ENCODE measurements at regions not wholly inside any gene's neighbourhood (a gene's known extent, or its start where the extent isn't known, plus 50 kb on each side); places are given as distances from the start of the nearest gene placed in this dataset.
"Not testable (repeated sequence)": the region's sequence is repeated elsewhere in the genome, so short reads cannot be mapped to it uniquely, and the experiment has no call there.

GRCh38 chr4:116303736-116304188 lies 781.6 kb downstream of the TRAM1L1 start:
- Histone ChIP-seq H3K27ac (ENCODE audit: low read depth, low read length) (no peak overlapping the region), H3K27me3 (ENCODE audit: insufficient read depth, low read length) (no peaks in the 10 kb centered on the region), H3K4me3 (ENCODE audit: low read depth, low read length) (no peak overlapping the region), H3K4me1 (ENCODE audit: control insufficient read depth, insufficient read depth, low read length, unreplicated experiment) (no peaks in the 10 kb centered on the region), H3K79me2 (ENCODE audit: control insufficient read depth, insufficient read depth, low read length, unreplicated experiment) (no peaks in the 10 kb centered on the region), H3K36me3 (ENCODE audit: insufficient read depth, low read length) (no peaks in the 10 kb centered on the region), H2AFZ (ENCODE audit: low read length, unreplicated experiment) (no peak overlapping the region)

- H3K4me1 ChIP-seq (ENCODE audit: control insufficient read depth, insufficient read depth, low read length, unreplicated experiment), result no peaks in the 10 kb centered on the region
- H3K4me3 ChIP-seq (ENCODE audit: low read depth, low read length), result no peak overlapping the region
- no peaks in the 10 kb centered on the region for H3K27me3 ChIP-seq (ENCODE audit: insufficient read depth, low read length)
- H3K36me3 ChIP-seq (ENCODE audit: insufficient read depth, low read length), result no peaks in the 10 kb centered on the region
- H2AFZ ChIP-seq (ENCODE audit: low read length, unreplicated experiment), result no peak overlapping the region
- H3K27ac ChIP-seq (ENCODE audit: low read depth, low read length), result no peak overlapping the region
- no peaks in the 10 kb centered on the region for H3K79me2 ChIP-seq (ENCODE audit: control insufficient read depth, insufficient read depth, low read length, unreplicated experiment)
Measured at GRCh38 chr4:116302990-116303735, 782.2 kb downstream of the TRAM1L1 start.

- Histone ChIP-seq H3K27ac (ENCODE audit: low read depth, low read length) (no peak overlapping the region), H3K4me1 (ENCODE audit: control insufficient read depth, insufficient read depth, low read length, unreplicated experiment) (no peaks in the 10 kb centered on the region), H3K36me3 (ENCODE audit: insufficient read depth, low read length) (no peaks in the 10 kb centered on the region), H3K79me2 (ENCODE audit: control insufficient read depth, insufficient read depth, low read length, unreplicated experiment) (no peaks in the 10 kb centered on the region), H2AFZ (ENCODE audit: low read length, unreplicated experiment) (no peak overlapping the region), H3K27me3 (ENCODE audit: insufficient read depth, low read length) (no peaks in the 10 kb centered on the region), H3K4me3 (ENCODE audit: low read depth, low read length) (no peak overlapping the region)
Measured at GRCh38 chr4:116275006-116275405, 810.4 kb downstream of the TRAM1L1 start.

DNA sequence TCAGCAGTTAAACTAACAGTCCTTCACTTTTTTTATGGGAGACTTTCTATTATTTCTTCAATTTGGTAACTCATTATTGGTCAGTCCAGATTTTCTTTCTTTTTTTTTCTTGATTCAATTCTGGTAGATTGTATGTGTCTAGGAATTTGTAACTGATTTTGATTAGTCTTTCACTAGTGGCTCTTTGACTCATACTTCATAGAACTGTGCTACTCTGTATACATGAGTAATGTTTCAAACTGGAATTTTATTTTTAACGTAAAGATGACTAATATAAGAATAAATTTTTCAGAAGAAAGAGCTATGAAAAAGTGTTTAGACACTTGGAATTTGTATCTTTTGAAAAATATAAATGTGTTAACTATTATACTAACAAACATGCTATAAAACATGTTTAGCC lies 813.0 kb downstream of the TRAM1L1 start:
- Histone ChIP-seq H3K4me1 (ENCODE audit: control insufficient read depth, insufficient read depth, low read length, unreplicated experiment) (no peaks in the 10 kb centered on the region), H2AFZ (ENCODE audit: low read length, unreplicated experiment) (no peak overlapping the region), H3K27me3 (ENCODE audit: insufficient read depth, low read length) (no peaks in the 10 kb centered on the region), H3K79me2 (ENCODE audit: control insufficient read depth, insufficient read depth, low read length, unreplicated experiment) (no peaks in the 10 kb centered on the region), H3K36me3 (ENCODE audit: insufficient read depth, low read length) (no peaks in the 10 kb centered on the region), H3K27ac (ENCODE audit: low read depth, low read length) (no peak overlapping the region), H3K4me3 (ENCODE audit: low read depth, low read length) (no peak overlapping the region)

DNA sequence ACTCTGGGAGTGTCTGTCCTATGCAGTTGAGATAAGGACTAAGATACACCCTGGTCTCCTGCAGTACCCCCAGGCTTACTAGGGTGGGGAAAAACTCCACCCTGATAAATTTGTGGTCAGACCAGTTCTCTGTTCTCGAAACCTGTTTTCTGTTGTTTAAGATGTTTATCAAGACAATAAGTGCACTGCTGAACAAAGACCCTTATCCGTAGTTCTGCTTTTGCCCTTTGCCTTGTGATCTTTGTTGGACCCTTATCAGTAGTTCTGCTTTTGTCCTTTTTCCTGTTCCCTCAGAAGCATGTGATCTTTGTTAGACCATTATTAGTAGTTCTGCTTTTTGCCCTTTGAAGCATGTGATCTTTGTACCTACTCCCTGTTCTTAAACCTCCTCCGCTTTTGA lies 824.4 kb downstream of the TRAM1L1 start:
- not testable (repeated sequence) for H3K36me3 ChIP-seq (ENCODE audit: insufficient read depth, low read length); H3K4me1 ChIP-seq (ENCODE audit: control insufficient read depth, insufficient read depth, low read length, unreplicated experiment); H3K27ac ChIP-seq (ENCODE audit: low read depth, low read length); H3K27me3 ChIP-seq (ENCODE audit: insufficient read depth, low read length); H2AFZ ChIP-seq (ENCODE audit: low read length, unreplicated experiment); H3K79me2 ChIP-seq (ENCODE audit: control insufficient read depth, insufficient read depth, low read length, unreplicated experiment); H3K4me3 ChIP-seq (ENCODE audit: low read depth, low read length)

GRCh38 chr4:116244771-116245170 lies 840.6 kb downstream of the TRAM1L1 start:
- H3K36me3 ChIP-seq (ENCODE audit: insufficient read depth, low read length), result no peaks in the 10 kb centered on the region
- H3K27ac ChIP-seq (ENCODE audit: low read depth, low read length), result no peak overlapping the region
- H3K27me3 ChIP-seq (ENCODE audit: insufficient read depth, low read length), result no peaks in the 10 kb centered on the region
- H3K79me2 ChIP-seq (ENCODE audit: control insufficient read depth, insufficient read depth, low read length, unreplicated experiment), result no peaks in the 10 kb centered on the region
- H3K4me1 ChIP-seq (ENCODE audit: control insufficient read depth, insufficient read depth, low read length, unreplicated experiment), result no peaks in the 10 kb centered on the region
- no peak overlapping the region for H3K4me3 ChIP-seq (ENCODE audit: low read depth, low read length)
- no peak overlapping the region for H2AFZ ChIP-seq (ENCODE audit: low read length, unreplicated experiment)

DNA sequence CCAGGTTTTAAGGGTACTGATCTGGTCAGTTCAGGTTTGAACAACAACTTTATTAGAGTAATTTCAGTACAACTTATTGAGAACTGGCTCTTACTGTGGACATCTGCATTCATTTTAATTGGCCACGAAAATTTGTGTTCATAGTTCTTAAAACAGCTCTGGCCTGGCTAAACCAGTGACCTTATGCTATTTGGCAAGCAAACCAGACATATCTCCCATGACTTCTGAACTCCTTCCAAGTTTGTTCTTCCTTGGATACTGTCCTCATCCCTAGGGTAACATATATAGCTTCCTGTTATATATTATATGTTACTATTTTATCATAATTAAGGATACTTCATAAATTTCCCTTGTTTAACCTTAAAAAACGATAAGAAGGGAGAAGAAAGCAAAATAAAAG lies 841.9 kb downstream of the TRAM1L1 start:
- Histone ChIP-seq H3K79me2 (ENCODE audit: control insufficient read depth, insufficient read depth, low read length, unreplicated experiment) (no peaks in the 10 kb centered on the region), H3K27me3 (ENCODE audit: insufficient read depth, low read length) (no peaks in the 10 kb centered on the region), H3K4me1 (ENCODE audit: control insufficient read depth, insufficient read depth, low read length, unreplicated experiment) (no peaks in the 10 kb centered on the region), H2AFZ (ENCODE audit: low read length, unreplicated experiment) (no peak overlapping the region), H3K36me3 (ENCODE audit: insufficient read depth, low read length) (no peaks in the 10 kb centered on the region), H3K27ac (ENCODE audit: low read depth, low read length) (no peak overlapping the region), H3K4me3 (ENCODE audit: low read depth, low read length) (no peak overlapping the region)

GRCh38 chr4:116233971-116234370 lies 851.4 kb downstream of the TRAM1L1 start:
- no peaks in the 10 kb centered on the region for H3K36me3 ChIP-seq (ENCODE audit: insufficient read depth, low read length)
- no peaks in the 10 kb centered on the region for H3K79me2 ChIP-seq (ENCODE audit: control insufficient read depth, insufficient read depth, low read length, unreplicated experiment)
- no peak overlapping the region for H3K27ac ChIP-seq (ENCODE audit: low read depth, low read length)
- no peaks in the 10 kb centered on the region for H3K4me1 ChIP-seq (ENCODE audit: control insufficient read depth, insufficient read depth, low read length, unreplicated experiment)
- no peaks in the 10 kb centered on the region for H3K27me3 ChIP-seq (ENCODE audit: insufficient read depth, low read length)
- no peak overlapping the region for H2AFZ ChIP-seq (ENCODE audit: low read length, unreplicated experiment)
- H3K4me3 ChIP-seq (ENCODE audit: low read depth, low read length), result no peak overlapping the region

DNA sequence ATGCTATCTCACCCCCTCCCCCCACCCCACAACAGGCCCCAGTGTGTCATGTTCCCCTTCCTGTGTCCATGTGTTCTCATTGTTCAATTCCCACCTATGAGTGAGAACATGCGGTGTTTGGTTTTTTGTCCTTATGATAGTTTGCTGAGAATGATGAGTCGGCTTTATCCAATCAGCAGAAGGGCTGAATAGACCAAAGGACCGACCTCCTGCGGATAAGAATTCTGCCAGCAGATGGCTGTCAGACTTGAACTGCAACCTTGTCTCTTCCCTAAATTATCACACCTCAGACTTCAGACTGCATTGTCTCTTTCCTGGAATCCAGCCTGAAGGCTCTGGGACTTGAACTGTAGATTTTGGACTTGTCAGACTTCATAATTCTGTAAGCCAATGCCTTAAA lies 853.4 kb downstream of the TRAM1L1 start:
- H3K36me3 ChIP-seq (ENCODE audit: insufficient read depth, low read length), result not testable (repeated sequence)

GRCh38 chr4:116229420-116229819 lies 856.0 kb downstream of the TRAM1L1 start:
- no peaks in the 10 kb centered on the region for H3K4me1 ChIP-seq (ENCODE audit: control insufficient read depth, insufficient read depth, low read length, unreplicated experiment)
- no peaks in the 10 kb centered on the region for H3K79me2 ChIP-seq (ENCODE audit: control insufficient read depth, insufficient read depth, low read length, unreplicated experiment)
- no peaks in the 10 kb centered on the region for H3K27me3 ChIP-seq (ENCODE audit: insufficient read depth, low read length)
- no peak overlapping the region for H3K4me3 ChIP-seq (ENCODE audit: low read depth, low read length)
- no peak overlapping the region for H2AFZ ChIP-seq (ENCODE audit: low read length, unreplicated experiment)
- no peak overlapping the region for H3K27ac ChIP-seq (ENCODE audit: low read depth, low read length)
- H3K36me3 ChIP-seq (ENCODE audit: insufficient read depth, low read length), result no peaks in the 10 kb centered on the region

More for the DNA sequence above, 853.4 kb downstream of the TRAM1L1 start:
- not testable (repeated sequence) for H3K27ac ChIP-seq (ENCODE audit: low read depth, low read length); H3K27me3 ChIP-seq (ENCODE audit: insufficient read depth, low read length); H3K4me3 ChIP-seq (ENCODE audit: low read depth, low read length); H3K79me2 ChIP-seq (ENCODE audit: control insufficient read depth, insufficient read depth, low read length, unreplicated experiment); H2AFZ ChIP-seq (ENCODE audit: low read length, unreplicated experiment); H3K4me1 ChIP-seq (ENCODE audit: control insufficient read depth, insufficient read depth, low read length, unreplicated experiment)

DNA sequence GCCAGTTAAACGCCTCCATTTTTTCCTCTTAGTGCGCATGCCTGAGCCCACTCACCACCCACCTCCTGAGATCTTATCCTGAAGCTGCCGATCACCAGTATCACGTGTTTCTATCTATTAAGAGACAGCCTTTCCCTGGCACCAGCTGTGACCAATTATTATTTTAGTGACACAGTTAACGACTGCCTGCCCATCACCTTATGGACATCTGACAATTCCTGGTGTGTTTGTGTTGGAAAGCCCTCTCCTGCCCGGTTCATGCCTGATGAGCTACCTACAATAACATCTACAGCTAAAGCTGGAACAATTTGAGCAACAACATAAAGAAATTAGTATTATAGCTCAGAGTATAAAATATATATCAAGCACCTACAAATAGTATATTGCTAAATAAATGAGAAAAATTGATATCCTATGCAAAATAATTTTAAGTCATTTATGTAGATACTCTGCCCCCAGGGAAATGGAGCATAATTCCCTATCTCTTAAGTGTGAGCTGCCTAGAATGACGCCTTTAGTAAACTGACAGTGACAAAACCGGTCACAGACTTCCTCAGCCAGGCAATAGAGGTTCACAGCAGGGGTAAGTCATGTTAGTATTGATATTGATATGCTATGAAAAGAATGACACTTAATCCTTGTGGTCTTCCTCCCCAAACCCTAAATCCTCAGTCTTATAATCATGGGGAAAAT lies 862.2 kb downstream of the TRAM1L1 start:
- H2AFZ ChIP-seq (ENCODE audit: low read length, unreplicated experiment), result no peak overlapping the region
- no peaks in the 10 kb centered on the region for H3K79me2 ChIP-seq (ENCODE audit: control insufficient read depth, insufficient read depth, low read length, unreplicated experiment)
- no peaks in the 10 kb centered on the region for H3K4me1 ChIP-seq (ENCODE audit: control insufficient read depth, insufficient read depth, low read length, unreplicated experiment)
- H3K27ac ChIP-seq (ENCODE audit: low read depth, low read length), result no peak overlapping the region
- H3K4me3 ChIP-seq (ENCODE audit: low read depth, low read length), result no peak overlapping the region
- H3K27me3 ChIP-seq (ENCODE audit: insufficient read depth, low read length), result no peaks in the 10 kb centered on the region
- H3K36me3 ChIP-seq (ENCODE audit: insufficient read depth, low read length), result no peaks in the 10 kb centered on the region

Measured in ACC112 (cell line).